GM21528 (cell line): ENCODE measurements at regions not wholly inside any gene's neighbourhood (a gene's known extent, or its start where the extent isn't known, plus 50 kb on each side); places are given as distances from the start of the nearest gene placed in this dataset.

ENCODE experiments used
- ATAC-seq: cut with Tn5 transposase; IDR thresholded peaks from one replicate; pipeline ENCODE4 v1.9.1; 2021; ENCODE audit warnings: mild to moderate bottlenecking, moderate library complexity; ENCODE audit not compliant: unreplicated experiment, low FRiP score

DNA sequence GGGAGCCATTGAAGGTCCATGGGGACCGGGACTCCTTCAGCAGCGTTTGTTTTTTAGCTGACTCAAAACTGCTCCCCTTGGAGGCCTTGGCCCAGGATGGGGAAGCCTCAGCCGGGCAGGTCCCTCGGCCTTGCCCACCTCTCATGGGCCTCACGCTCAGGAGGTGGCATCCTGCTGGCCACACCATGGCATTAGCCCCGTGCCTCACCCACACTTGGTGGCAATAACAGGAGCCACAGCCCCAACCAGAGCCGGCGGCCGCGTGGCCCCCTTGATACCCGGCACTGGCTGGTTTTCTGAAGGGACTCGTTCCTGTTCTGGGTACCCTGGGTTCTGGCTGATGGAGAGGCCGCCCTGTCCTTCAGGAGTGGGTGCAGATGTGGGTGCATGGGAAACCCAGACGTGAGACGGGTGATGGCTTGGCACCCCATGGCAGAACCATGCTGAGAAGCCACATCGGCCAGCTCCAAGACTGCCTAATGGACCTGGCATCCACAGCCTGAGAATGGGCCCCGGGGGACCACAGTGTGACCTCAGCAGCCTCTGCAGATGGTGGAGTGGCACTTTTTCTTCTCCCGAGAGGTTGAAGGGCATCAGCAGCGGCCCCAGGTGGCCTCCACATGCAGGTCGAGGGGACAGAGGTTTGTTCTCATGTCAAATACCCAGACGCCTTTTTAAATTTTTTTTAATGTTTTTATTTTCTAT, 49.8 kb upstream of the PPARA start:
- no peak for ATAC-seq
